SJCRH30 (cell line): ENCODE measurements at regions not wholly inside any gene's neighbourhood (a gene's known extent, or its start where the extent isn't known, plus 50 kb on each side); places are given as distances from the start of the nearest gene placed in this dataset.

Experiments
- DNase-seq, 2 experiments: peaks; one replicate each; pipeline ENCODE4 v3.0.0-alpha.2; 2015 to 2020
- H3K27ac ChIP-seq: fragments of 250-450 bp; sonication (Bioruptor Pico); 2 replicates; pipeline ENCODE4 v1.5.1; 2020; ENCODE audit warnings: mild to moderate bottlenecking, moderate library complexity
- H3K27me3 ChIP-seq: fragments of 250-450 bp; sonication (Bioruptor Pico); 2 replicates; pipeline ENCODE4 v1.5.1; 2020; ENCODE audit warnings: mild to moderate bottlenecking, moderate library complexity
- H3K36me3 ChIP-seq: fragments of 250-450 bp; sonication (Bioruptor Pico); 2 replicates; pipeline ENCODE4 v1.5.1; 2020; ENCODE audit warnings: mild to moderate bottlenecking, moderate library complexity
- H3K4me1 ChIP-seq: fragments of 250-450 bp; sonication (Bioruptor Pico); 2 replicates; pipeline ENCODE4 v1.5.1; 2020; ENCODE audit warnings: mild to moderate bottlenecking, moderate library complexity
- H3K4me3 ChIP-seq: fragments of 250-450 bp; sonication (Bioruptor Pico); 2 replicates; pipeline ENCODE4 v1.5.1; 2020; ENCODE audit warnings: mild to moderate bottlenecking, moderate library complexity
- H3K9me3 ChIP-seq: fragments of 250-450 bp; sonication (Bioruptor Pico); replicated peaks from 2 replicates; pipeline ENCODE4 v1.5.1; 2020; ENCODE audit warnings: mild to moderate bottlenecking, moderate library complexity

DNA sequence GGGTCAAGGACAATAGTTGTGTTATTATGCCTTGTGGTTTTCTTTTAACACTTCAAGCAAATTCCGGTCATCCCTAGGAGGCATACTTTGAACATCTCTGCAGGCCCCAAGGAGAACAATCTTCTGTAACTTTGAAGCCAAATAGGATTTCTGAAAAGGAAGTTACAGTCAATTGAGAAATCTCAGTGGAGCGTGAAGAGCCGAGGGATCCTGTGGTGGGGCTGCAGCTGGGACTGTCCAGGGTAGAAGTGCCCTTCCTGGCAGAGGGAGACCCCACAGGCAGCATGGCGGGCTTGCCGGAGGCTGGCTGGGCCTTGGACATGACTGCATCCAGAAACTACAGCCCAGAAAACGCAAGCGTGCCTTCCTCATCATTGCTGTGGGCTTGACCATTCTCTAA lies 179.7 kb downstream of the PTPN20 start:
- DNase-seq: no peak
- no peaks in the 10 kb centered on the region for H3K36me3 ChIP-seq
- no peaks in the 10 kb centered on the region for H3K9me3 ChIP-seq
- H3K4me3 ChIP-seq: no peak overlapping the region
- no peaks in the 10 kb centered on the region for H3K27me3 ChIP-seq
- H3K4me1 ChIP-seq: no peaks in the 10 kb centered on the region
- no peak overlapping the region for H3K27ac ChIP-seq

DNA sequence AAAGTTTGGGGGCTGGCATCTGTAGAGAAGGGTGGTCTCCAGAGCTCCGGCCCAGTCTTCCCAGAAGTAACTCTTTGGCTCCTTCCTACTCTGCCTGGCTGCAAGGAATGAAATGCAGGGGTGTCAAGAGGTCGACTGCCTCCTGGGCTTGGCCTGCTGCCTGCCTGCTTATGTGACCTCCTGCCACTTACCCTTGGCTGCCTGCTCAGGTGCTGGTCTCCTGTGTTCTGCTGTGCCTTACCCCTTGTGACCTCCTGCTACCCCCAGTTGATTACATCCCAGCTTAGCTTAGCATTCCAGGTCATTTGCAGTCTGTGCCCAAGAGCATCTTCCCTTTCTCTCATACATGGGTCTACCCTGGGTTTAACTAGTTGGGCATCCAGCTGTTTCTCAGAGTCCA lies 180.2 kb downstream of the PTPN20 start:
- no peaks in the 10 kb centered on the region for H3K36me3 ChIP-seq
- H3K27me3 ChIP-seq: no peaks in the 10 kb centered on the region
- no peaks in the 10 kb centered on the region for H3K4me1 ChIP-seq
- no peak for DNase-seq
- no peaks in the 10 kb centered on the region for H3K9me3 ChIP-seq
- H3K4me3 ChIP-seq: no peak overlapping the region
- H3K27ac ChIP-seq: no peak overlapping the region

DNA sequence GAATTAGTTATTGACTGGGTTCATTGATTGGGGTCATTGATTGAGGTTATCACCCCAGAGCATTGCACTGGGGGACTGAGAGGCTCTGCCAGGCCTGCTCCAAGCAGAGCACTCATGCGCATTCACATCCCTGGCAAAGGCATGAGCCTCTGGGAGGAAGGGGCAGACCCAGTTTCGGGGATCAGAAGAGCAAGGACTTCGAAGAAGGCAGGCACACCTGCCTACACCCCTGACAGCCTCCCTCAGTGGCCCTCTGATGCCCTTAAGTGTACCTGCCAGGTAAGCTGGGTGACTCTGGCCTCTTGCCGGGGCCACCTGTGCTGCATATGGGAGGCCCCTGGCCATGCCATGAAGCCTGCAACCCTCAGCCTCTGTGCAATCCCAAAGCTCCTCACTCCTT lies 181.1 kb downstream of the PTPN20 start:
- H3K4me3 ChIP-seq: no peak overlapping the region
- no peak overlapping the region for H3K27ac ChIP-seq
- H3K9me3 ChIP-seq: no peaks in the 10 kb centered on the region
- H3K36me3 ChIP-seq: no peaks in the 10 kb centered on the region
- no peaks in the 10 kb centered on the region for H3K4me1 ChIP-seq
- no peak for DNase-seq
- no peaks in the 10 kb centered on the region for H3K27me3 ChIP-seq

DNA sequence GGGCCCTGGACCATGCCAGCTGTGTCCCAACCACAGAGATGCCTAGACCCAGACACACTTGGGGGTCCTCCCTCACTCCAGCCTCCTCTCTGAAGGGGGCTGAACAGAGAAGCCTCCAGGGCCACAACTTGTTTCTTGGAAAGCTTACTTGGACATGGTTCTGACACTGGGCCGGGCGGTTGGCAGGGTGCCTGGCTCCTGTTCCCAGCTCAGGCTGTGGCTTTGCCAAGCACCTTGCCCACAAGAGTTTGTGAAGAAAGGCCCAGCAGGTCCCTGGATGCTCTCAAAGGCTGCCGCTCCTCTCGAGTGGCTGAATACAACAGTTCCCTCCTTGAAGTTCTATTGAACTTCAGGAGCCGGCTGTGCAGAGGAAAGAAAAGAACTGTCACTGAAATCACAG lies 181.6 kb downstream of the PTPN20 start:
- H3K4me3 ChIP-seq: no peak overlapping the region
- no peaks in the 10 kb centered on the region for H3K4me1 ChIP-seq

DNA sequence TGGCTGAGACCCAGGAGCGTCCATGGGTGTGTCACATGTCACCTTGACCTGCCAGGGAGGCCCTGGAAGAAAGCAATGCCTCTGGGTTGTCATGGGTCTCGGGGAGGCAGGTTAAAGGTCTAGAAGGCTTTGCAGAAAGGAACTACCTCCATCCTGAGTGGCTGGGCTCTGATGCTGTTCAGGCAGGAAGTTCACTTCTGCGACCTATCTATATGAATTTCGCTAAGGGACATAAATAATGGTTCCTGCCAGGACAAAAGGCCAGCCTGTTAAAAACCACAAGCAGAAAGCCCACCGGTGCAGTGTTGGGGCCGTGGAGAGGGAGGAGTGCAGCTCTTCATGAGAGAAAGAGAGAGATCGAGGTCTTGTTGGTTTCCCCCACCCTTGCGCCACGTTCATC lies 182.9 kb downstream of the PTPN20 start:
- H3K36me3 ChIP-seq: no peaks in the 10 kb centered on the region
- DNase-seq: no peak
- H3K27me3 ChIP-seq: no peaks in the 10 kb centered on the region
- H3K4me1 ChIP-seq: no peaks in the 10 kb centered on the region
- H3K4me3 ChIP-seq: no peak overlapping the region
- no peak overlapping the region for H3K27ac ChIP-seq
- no peaks in the 10 kb centered on the region for H3K9me3 ChIP-seq

More for the DNA sequence above, 181.6 kb downstream of the PTPN20 start:
- Histone ChIP-seq H3K27me3 (no peaks in the 10 kb centered on the region), H3K36me3 (no peaks in the 10 kb centered on the region), H3K9me3 (no peaks in the 10 kb centered on the region), H3K27ac (no peak overlapping the region)
- no peak for DNase-seq

DNA sequence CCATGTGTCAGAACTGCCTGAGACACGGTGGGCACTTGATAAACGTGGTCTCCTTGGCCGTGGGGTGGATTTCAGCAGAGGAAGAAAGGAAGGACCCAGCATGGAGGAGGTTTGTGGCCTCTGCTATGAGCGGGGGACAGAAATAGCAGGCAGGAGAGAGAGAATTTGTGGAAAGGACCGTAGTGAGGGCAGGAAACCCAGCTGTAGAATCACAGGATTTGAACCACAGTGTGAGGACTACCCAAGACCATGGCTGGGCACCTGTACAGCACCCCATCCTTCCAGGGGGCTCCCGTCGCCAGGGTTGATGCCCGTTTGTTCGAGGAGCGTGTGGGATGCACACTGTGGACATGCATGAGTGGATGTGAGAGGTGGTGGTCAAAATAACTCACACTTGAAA lies 183.4 kb downstream of the PTPN20 start:
- Histone ChIP-seq H3K9me3 (no peaks in the 10 kb centered on the region), H3K4me1 (no peaks in the 10 kb centered on the region), H3K27ac (no peak overlapping the region), H3K36me3 (no peaks in the 10 kb centered on the region), H3K27me3 (no peaks in the 10 kb centered on the region), H3K4me3 (no peak overlapping the region)
- no peak for DNase-seq

DNA sequence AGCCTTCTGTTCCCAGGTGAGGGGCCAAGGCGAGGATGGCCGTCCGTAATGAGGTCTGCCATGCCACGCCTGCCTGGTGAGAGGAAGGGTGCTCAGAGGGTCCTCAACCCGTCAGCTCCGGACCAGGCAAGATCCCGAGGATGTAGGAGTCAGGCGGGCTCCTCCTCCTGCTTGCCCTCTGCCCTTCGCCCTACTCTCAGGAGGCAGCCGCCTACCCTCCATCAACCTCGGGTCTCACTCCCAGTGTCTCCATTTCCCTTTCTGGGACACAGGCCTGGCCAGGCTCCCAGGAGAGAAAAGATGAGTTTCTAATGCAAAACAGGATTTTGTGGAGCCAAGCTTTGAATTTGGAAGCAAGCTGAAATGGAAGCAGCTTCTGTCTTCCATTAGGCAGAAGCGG lies 184.0 kb downstream of the PTPN20 start:
- no peak for DNase-seq
- no peak overlapping the region for H3K4me3 ChIP-seq
- no peaks in the 10 kb centered on the region for H3K4me1 ChIP-seq
- H3K27ac ChIP-seq: no peak overlapping the region
- no peaks in the 10 kb centered on the region for H3K36me3 ChIP-seq
- H3K9me3 ChIP-seq: no peaks in the 10 kb centered on the region
- no peaks in the 10 kb centered on the region for H3K27me3 ChIP-seq

DNA sequence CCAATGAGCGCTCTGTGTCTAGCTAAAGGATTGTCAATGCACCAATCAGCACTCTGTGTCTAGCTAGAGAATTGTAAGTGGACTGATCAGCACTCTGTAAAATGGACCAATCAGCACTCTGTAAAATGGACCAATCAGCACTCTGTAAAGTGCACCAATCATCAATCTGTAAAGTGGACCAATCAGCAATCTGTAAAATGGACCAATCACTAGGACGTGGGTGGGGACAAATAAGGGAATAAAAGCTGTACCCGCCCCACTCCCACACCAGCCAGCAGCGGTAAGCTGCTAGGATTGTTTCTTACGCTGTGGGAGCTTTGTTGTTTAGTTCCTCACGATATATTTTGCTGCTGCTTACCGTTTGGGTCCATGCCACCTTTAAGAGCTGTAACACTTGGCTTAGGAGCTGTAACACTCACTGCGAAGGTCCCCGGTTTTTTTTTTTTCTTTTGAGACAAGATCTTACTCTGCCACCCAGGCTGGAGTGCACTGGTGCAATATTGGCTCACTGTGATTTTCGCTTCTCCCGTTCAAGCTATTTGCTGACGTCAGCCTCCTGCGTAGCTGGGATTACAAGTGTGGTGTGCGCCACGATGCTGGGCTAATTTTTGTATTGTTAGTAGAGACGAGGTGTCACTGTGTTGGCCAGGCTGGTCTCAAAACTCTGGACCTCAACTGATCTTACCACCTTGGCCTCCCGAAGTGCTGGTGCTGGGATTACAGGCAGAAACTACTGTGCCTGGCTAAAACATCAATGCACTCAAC lies 184.8 kb downstream of the PTPN20 start:
- H3K27ac ChIP-seq: no peak overlapping the region
- H3K4me3 ChIP-seq: no peak overlapping the region
- no peaks in the 10 kb centered on the region for H3K27me3 ChIP-seq
- no peaks in the 10 kb centered on the region for H3K36me3 ChIP-seq
- H3K9me3 ChIP-seq: no peaks in the 10 kb centered on the region
- DNase-seq: no peak
- H3K4me1 ChIP-seq: no peaks in the 10 kb centered on the region

DNA sequence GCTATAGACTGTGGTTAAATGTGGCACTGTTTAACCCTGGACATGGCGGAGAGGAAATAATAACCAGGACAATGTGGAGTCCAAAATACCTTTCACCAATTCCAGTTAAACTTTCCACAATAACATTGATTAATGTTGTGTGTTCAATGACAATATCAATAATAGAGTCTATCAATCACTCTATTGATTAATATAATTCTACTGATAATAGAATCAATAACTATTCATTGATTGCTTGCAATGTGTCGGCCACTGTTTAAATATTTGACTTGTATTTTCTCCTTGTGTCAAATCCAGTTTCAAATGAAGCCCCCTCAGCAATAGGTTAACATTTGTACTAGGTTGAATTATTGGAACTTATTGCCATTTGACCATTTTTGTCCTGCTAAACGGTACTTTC lies 187.0 kb downstream of the PTPN20 start:
- no peak overlapping the region for H3K4me3 ChIP-seq
- no peaks in the 10 kb centered on the region for H3K27me3 ChIP-seq
- H3K36me3 ChIP-seq: no peaks in the 10 kb centered on the region
- H3K9me3 ChIP-seq: no peaks in the 10 kb centered on the region
- H3K4me1 ChIP-seq: no peaks in the 10 kb centered on the region
- no peak overlapping the region for H3K27ac ChIP-seq
- no peak for DNase-seq

DNA sequence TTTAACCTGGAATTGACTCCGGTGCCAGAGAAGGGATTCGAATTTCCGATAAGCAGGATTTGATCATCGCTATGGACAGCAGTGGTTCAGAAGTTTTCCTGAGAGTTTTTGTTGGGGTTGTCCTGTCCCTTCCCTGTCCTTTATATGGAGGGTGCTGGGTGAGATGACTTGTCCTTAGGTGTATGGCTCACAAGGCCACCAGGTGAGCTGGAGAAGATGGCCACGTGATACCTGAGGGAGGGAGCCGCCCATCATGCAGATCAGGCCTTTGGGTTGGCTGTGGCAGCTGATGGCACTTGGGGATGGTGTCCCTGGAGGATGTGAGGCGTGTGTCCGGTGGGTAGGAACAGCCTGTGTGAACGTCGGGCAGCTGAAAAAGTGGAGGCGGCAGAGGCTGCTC lies 187.7 kb downstream of the PTPN20 start:
- Histone ChIP-seq H3K36me3 (no peaks in the 10 kb centered on the region), H3K4me3 (no peak overlapping the region), H3K4me1 (no peaks in the 10 kb centered on the region), H3K27me3 (no peaks in the 10 kb centered on the region), H3K9me3 (no peaks in the 10 kb centered on the region), H3K27ac (no peak overlapping the region)
- no peak for DNase-seq

DNA sequence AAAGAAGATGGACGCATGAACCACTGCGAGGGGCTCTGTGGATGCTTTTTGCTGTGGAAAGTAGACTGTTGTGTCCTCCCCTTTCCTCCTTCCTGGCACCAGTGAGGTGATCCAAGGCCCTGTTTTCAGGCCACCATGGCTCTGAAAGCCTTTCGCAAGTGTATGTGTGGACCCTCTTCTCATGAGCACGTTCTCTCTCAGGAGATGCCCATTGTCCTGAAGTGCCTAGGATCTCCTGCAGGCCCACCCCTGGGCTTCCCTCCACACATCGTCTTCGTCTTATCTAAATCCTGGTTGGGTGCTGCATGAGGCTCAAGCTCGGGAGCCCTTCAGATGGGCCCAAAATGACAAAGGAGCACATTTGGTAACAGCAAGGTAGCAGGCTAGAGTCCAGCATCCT lies 188.2 kb downstream of the PTPN20 start:
- no peak for DNase-seq

DNA sequence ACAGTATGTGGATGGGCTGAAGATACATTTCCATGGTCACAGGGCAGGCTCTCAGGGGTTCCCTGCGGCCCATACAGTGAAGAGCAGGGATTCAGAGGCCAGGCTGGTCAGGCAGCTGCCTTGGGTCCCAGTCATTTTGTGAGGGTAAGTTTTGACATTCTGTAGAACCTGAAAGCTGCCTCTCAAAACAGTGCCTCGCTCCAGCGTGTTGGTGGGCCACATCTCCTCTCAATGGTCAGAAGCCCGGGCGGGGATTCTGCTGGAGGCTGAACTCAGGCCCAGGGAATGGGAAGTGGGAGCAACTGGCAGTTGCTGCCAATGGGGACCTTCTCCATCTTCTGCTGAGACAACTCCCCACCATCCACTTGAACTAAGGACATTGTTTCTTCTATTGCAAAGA lies 190.0 kb downstream of the PTPN20 start:
- Histone ChIP-seq H3K9me3 (no peaks in the 10 kb centered on the region), H3K27me3 (no peaks in the 10 kb centered on the region), H3K36me3 (no peaks in the 10 kb centered on the region), H3K27ac (no peak overlapping the region), H3K4me1 (no peaks in the 10 kb centered on the region), H3K4me3 (no peak overlapping the region)
- no peak for DNase-seq

More for the DNA sequence above, 188.2 kb downstream of the PTPN20 start:
- Histone ChIP-seq H3K27ac (no peak overlapping the region), H3K27me3 (no peaks in the 10 kb centered on the region), H3K9me3 (no peaks in the 10 kb centered on the region), H3K36me3 (no peaks in the 10 kb centered on the region), H3K4me1 (no peaks in the 10 kb centered on the region), H3K4me3 (no peak overlapping the region)

DNA sequence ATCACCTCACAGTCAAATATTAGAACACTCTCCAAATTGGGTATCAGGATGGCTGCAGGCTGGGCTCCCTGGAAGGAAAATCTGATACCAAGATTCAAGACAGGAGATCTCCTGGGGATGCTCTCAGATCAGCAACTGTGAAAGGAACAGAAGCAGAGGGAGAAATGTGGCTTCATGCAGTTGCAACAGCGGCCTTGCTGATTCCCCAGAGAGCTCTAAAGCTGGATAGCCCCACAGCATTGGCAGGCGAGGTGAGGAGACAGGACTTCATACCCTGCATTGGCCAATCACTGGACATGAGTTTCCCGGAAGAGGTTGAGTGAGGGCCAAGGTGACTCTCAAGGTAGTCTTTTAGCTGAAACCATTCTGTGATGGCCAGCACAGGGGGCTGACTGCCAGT lies 190.6 kb downstream of the PTPN20 start:
- H3K27me3 ChIP-seq: no peaks in the 10 kb centered on the region
- no peak overlapping the region for H3K4me3 ChIP-seq
- no peaks in the 10 kb centered on the region for H3K9me3 ChIP-seq
- no peaks in the 10 kb centered on the region for H3K4me1 ChIP-seq
- no peak overlapping the region for H3K27ac ChIP-seq
- H3K36me3 ChIP-seq: no peaks in the 10 kb centered on the region
- DNase-seq: no peak

DNA sequence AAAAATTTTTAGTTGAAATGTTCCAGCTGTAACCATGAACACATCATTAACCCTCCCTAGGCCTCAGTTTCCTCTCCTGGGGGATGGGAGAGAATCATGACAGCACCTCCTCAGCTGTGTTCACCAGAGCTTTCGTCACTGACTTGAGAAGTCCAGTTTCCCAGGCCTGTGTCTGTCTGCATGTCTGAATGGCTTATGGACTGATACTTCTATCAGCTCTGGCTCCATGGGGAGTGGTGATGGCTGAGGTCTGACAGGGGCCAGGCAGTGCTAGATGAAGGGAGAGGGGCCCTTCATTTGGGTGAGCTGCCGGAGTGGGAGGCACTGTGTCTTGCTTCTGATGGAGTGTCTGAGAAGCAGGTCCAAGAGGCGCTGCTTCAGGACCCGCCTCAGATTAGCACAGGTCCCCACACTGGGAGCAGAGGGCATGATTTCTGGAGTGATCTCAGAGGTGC lies 192.9 kb downstream of the PTPN20 start:
- Histone ChIP-seq H3K9me3 (no peaks in the 10 kb centered on the region), H3K36me3 (no peaks in the 10 kb centered on the region), H3K4me1 (no peaks in the 10 kb centered on the region), H3K27me3 (no peaks in the 10 kb centered on the region), H3K27ac (no peak overlapping the region), H3K4me3 (no peak overlapping the region)
- no peak for DNase-seq

DNA sequence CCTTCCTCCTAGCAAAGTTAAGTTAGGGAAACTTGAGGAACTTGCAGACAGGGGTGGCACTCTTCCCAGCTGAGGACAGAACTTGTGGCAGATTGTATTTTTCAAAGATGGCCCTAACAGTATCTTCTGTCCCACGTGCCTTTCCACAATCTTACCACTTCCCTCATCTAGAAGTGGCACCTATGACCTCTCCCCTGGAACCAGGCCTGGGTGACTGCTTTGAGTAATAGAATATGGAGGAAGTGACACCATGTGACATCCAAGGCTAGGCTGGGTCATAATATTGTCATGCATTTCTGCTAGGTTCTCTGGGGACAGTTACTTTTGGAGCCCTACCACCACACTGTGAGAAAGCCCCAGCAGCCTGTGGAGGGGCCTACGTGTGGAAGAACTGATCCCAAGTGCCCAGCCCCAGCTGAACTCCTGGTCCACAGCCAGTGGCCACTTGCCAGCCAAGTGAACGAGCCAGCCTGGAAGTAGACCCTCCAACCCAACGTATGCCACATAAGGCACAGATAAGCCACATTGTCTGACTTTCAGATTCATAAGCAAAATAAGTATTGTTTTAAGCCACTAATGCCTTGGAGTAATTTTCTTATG lies 193.7 kb downstream of the PTPN20 start:
- no peaks in the 10 kb centered on the region for H3K4me1 ChIP-seq
- DNase-seq: no peak
- H3K9me3 ChIP-seq: no peaks in the 10 kb centered on the region
- no peaks in the 10 kb centered on the region for H3K36me3 ChIP-seq
- no peak overlapping the region for H3K4me3 ChIP-seq
- no peak overlapping the region for H3K27ac ChIP-seq
- H3K27me3 ChIP-seq: no peaks in the 10 kb centered on the region
